ENCODE measurements at regions not wholly inside any gene's neighbourhood (a gene's known extent, or its start where the extent isn't known, plus 50 kb on each side); places are given as distances from the start of the nearest gene placed in this dataset.

DNA sequence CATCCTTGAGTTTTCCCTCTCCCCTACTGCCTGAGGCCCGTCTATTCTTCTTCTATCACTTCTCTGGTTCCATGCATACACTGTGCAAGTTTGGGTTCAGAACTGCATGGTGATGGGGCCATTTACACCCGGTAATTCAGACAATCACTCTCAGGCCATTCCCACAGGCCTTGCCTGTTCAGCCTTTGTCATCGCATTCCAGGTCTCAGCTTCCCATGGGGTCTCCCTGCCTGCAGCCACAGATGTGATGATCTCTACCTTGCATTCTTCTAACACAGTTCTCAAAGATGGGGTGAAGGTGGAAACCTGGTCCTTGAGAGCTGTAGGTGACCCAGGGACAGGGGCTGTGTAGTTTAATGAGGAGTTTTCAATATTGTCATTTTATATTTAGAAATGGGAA is 209.2 kb upstream of the TOPAZ1 start:
- ATAC-seq (no peak), DNase-seq (ENCODE audit: low read depth, low spot score) (no peak), FAIRE-seq (no peak)
- no peak overlapping the region for H3K9ac ChIP-seq (ENCODE audit: control insufficient read depth, insufficient read depth, low read length)
- no peaks in the 10 kb centered on the region; the same call in 2 of the 3 replicates for H3K9me3 ChIP-seq (replicated peaks; ENCODE audit: control insufficient read depth, insufficient read depth, low read length)
- H3K4me1 ChIP-seq (ENCODE audit: control insufficient read depth, insufficient read depth, low read length) = peaks cover 38% of the 10 kb centered on the region
- no peaks in the 10 kb centered on the region for H4K20me1 ChIP-seq (ENCODE audit: control insufficient read depth, insufficient read depth)
- no peak for TF ChIP-seq CBFB (IDR thresholded peaks at IDR 0.05; ENCODE audit: low read depth)
- TF ChIP-seq JUND (IDR thresholded peaks at IDR 0.05; ENCODE audit: low read depth, low read length) = no peak
- TF ChIP-seq IKZF2 (IDR thresholded peaks at IDR 0.05) = no peak
- TF ChIP-seq TCF7 (IDR thresholded peaks at IDR 0.05; ENCODE audit: borderline replicate concordance) = no peak
- TF ChIP-seq TCF3 (IDR thresholded peaks at IDR 0.05; ENCODE audit: borderline replicate concordance, insufficient read depth, low read depth, low read length) = no peak
- TF ChIP-seq SIX5 (IDR thresholded peaks at IDR 0.05; ENCODE audit: low read depth, low read length, severe bottlenecking) = no peak
- no peak for TF ChIP-seq PML (IDR thresholded peaks at IDR 0.05; ENCODE audit: low read length)
- TF ChIP-seq POLR2A (IDR thresholded peaks at IDR 0.05; ENCODE audit: low read depth, low read length) = no peak
- TF ChIP-seq TCF12 (IDR thresholded peaks at IDR 0.05; ENCODE audit: low read depth, low read length) = no peak
- TF ChIP-seq TBL1XR1 (IDR thresholded peaks at IDR 0.05; ENCODE audit: low read depth, low read length) = no peak
- TF ChIP-seq RCOR1 (conservative IDR thresholded peaks at IDR 0.05; ENCODE audit: low read depth, low read length) = no peak
- TF ChIP-seq EP300 (IDR thresholded peaks at IDR 0.05; ENCODE audit: borderline replicate concordance in 1 of 2, control insufficient read depth in 1 of 2, low read depth in 2 of 2, low read length in 2 of 2) = no peak
- TF ChIP-seq PAX8 (IDR thresholded peaks at IDR 0.05) = no peak
- TF ChIP-seq HSF1 (IDR thresholded peaks at IDR 0.05; ENCODE audit: low read depth, low read length) = no peak
- TF ChIP-seq, protein P1, sequence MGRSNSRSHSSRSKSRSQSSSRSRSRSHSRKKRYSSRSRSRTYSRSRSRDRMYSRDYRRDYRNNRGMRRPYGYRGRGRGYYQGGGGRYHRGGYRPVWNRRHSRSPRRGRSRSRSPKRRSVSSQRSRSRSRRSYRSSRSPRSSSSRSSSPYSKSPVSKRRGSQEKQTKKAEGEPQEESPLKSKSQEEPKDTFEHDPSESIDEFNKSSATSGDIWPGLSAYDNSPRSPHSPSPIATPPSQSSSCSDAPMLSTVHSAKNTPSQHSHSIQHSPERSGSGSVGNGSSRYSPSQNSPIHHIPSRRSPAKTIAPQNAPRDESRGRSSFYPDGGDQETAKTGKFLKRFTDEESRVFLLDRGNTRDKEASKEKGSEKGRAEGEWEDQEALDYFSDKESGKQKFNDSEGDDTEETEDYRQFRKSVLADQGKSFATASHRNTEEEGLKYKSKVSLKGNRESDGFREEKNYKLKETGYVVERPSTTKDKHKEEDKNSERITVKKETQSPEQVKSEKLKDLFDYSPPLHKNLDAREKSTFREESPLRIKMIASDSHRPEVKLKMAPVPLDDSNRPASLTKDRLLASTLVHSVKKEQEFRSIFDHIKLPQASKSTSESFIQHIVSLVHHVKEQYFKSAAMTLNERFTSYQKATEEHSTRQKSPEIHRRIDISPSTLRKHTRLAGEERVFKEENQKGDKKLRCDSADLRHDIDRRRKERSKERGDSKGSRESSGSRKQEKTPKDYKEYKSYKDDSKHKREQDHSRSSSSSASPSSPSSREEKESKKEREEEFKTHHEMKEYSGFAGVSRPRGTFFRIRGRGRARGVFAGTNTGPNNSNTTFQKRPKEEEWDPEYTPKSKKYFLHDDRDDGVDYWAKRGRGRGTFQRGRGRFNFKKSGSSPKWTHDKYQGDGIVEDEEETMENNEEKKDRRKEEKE (IDR thresholded peaks at IDR 0.05) = no peak
- no peak for TF ChIP-seq PAX5 (IDR thresholded peaks at IDR 0.05; ENCODE audit: borderline replicate concordance, low read depth, low read length)
- no peak for TF ChIP-seq NBN (IDR thresholded peaks at IDR 0.05)
- no peak for TF ChIP-seq WRNIP1 (IDR thresholded peaks at IDR 0.05; ENCODE audit: borderline replicate concordance, low read depth, low read length)
- RAD21 ChIA-PET (ENCODE audit: unreplicated experiment) = interaction anchor here (1.1 to 2.2 kb wide), 5 partner anchors 10 to 36 kb away, joined by 3 to 8 read pairs (median 6); no protein-coding TSS in a partner anchor
- BruUV-seq (replicated peaks) = no TSS peak
- H3K4me2 ChIP-seq (ENCODE audit: control insufficient read depth, insufficient read depth) = no peak overlapping the region
- intact Hi-C loops (cut with micrococcal nuclease; ENCODE audit: unreplicated experiment) = no loop called here
- H3K79me2 ChIP-seq (ENCODE audit: control insufficient read depth, insufficient read depth, low read length) = peaks cover 46% of the 10 kb centered on the region
- SMC1A ChIA-PET (ENCODE audit: uncharacterized antibody, unreplicated experiment) = interaction anchor here (1.1 to 9.2 kb wide), 9 partner anchors 9 to 82 kb away, joined by 3 to 89 read pairs (median 10); no protein-coding TSS in a partner anchor
- H3K27ac ChIP-seq (ENCODE audit: control insufficient read depth, insufficient read depth) = peak overlapping the region; percentile 90; the same call in 1 of the 2 replicates
- 67% methylated on average over 3 of the region's 3 CpGs for WGBS (ENCODE audit: insufficient coverage, insufficient replicate concordance, low lambda C conversion rate, missing lambda C conversion rate)
- H3K36me3 ChIP-seq (ENCODE audit: control insufficient read depth in 2 of 2, insufficient read depth in 2 of 2, low read length in 1 of 2) = peaks cover 0 to 2% of the 10 kb centered on the region in 2 experiments; a peak in 2 of 4 replicates
- no peak overlapping the region for H3K4me3 ChIP-seq
- in situ Hi-C loops (cut with MboI) = no loop called here
- no peaks in the 10 kb centered on the region for H3K27me3 ChIP-seq (replicated peaks in 1 of 2; ENCODE audit: control insufficient read depth in 2 of 2, insufficient read depth in 2 of 2, low read length in 1 of 2)
- H2AFZ ChIP-seq (ENCODE audit: control insufficient read depth, low read depth, low read length) = no peak overlapping the region
- CTCF ChIA-PET = interaction anchor here (1.0 to 3.7 kb wide), 2 partner anchors 10 to 26 kb away, joined by 3 to 10 read pairs; no protein-coding TSS in a partner anchor
- POLR2A ChIA-PET = interaction anchor here (1.5 to 6.6 kb wide), 3 partner anchors 13 to 27 kb away, joined by 4 to 44 read pairs (median 8); no protein-coding TSS in a partner anchor
